ENCODE measurements at regions not wholly inside any gene's neighbourhood (a gene's known extent, or its start where the extent isn't known, plus 50 kb on each side); places are given as distances from the start of the nearest gene placed in this dataset.
"Not testable (repeated sequence)": the region's sequence is repeated elsewhere in the genome, so short reads cannot be mapped to it uniquely, and the experiment has no call there.

GRCh38 chr22:22164541-22165272 is 79.9 kb upstream of the VPREB1 start:
- CTCF ChIA-PET: interaction anchor here (0.7 kb wide), 1 partner anchor 715 kb away, joined by 3 read pairs; no protein-coding TSS in a partner anchor
- POLR2A ChIA-PET: no interaction called here
- intact Hi-C loops (cut with micrococcal nuclease): no loop called here
- H3K4me1 Mint-ChIP-seq (ENCODE audit: insufficient read depth, unreplicated experiment): no peaks in the 10 kb centered on the region
- no peak overlapping the region for H3K4me3 Mint-ChIP-seq (ENCODE audit: unreplicated experiment)
- no peaks in the 10 kb centered on the region for H3K36me3 Mint-ChIP-seq (ENCODE audit: insufficient read depth, unreplicated experiment)
- BruUV-seq (replicated peaks): no TSS peak
- H3K9me3 Mint-ChIP-seq (ENCODE audit: unreplicated experiment): no peaks in the 10 kb centered on the region
- H3K27me3 Mint-ChIP-seq (ENCODE audit: insufficient read depth, unreplicated experiment): peaks cover 75% of the 10 kb centered on the region
- TF ChIP-seq CTCF (IDR thresholded peaks at IDR 0.05; ENCODE audit: unreplicated experiment): no peak
- DNase-seq (ENCODE audit: unreplicated experiment): no peak
- H3K27ac Mint-ChIP-seq (ENCODE audit: low read depth, unreplicated experiment): no peak overlapping the region

- Mint-ChIP-seq H3K4me3 (ENCODE audit: unreplicated experiment) (no peak overlapping the region), H3K27me3 (ENCODE audit: insufficient read depth, unreplicated experiment) (peaks cover 79% of the 10 kb centered on the region), H3K4me1 (ENCODE audit: insufficient read depth, unreplicated experiment) (no peaks in the 10 kb centered on the region), H3K27ac (ENCODE audit: low read depth, unreplicated experiment) (no peak overlapping the region), H3K9me3 (ENCODE audit: unreplicated experiment) (no peaks in the 10 kb centered on the region), H3K36me3 (ENCODE audit: insufficient read depth, unreplicated experiment) (no peaks in the 10 kb centered on the region)
- no peak for DNase-seq (ENCODE audit: unreplicated experiment)
- BruUV-seq (replicated peaks): no TSS peak
- intact Hi-C loops (cut with micrococcal nuclease): no loop called here
- ChIA-PET POLR2A (no interaction called here), CTCF (interaction anchor here (1.0 to 3.2 kb wide), 2 partner anchors 10 to 34 kb away, joined by 4 to 13 read pairs; no protein-coding TSS in a partner anchor)
- no peak for TF ChIP-seq CTCF (IDR thresholded peaks at IDR 0.05; ENCODE audit: unreplicated experiment)
These were observed 82.4 kb upstream of the VPREB1 start for GRCh38 chr22:22161924-22162851.

- CTCF ChIA-PET: interaction anchor here (3.2 kb wide), 1 partner anchor 35 kb away, joined by 13 read pairs; no protein-coding TSS in a partner anchor
- DNase-seq (ENCODE audit: unreplicated experiment); H3K36me3 Mint-ChIP-seq (ENCODE audit: insufficient read depth, unreplicated experiment); intact Hi-C loops (cut with micrococcal nuclease); H3K4me1 Mint-ChIP-seq (ENCODE audit: insufficient read depth, unreplicated experiment); H3K4me3 Mint-ChIP-seq (ENCODE audit: unreplicated experiment); H3K27ac Mint-ChIP-seq (ENCODE audit: low read depth, unreplicated experiment); H3K9me3 Mint-ChIP-seq (ENCODE audit: unreplicated experiment); BruUV-seq (replicated peaks); POLR2A ChIA-PET: not testable (repeated sequence)
- peaks cover 65% of the 10 kb centered on the region for H3K27me3 Mint-ChIP-seq (ENCODE audit: insufficient read depth, unreplicated experiment)
These were observed 83.8 kb upstream of the VPREB1 start for GRCh38 chr22:22160768-22161167.

- TF ChIP-seq CTCF (IDR thresholded peaks at IDR 0.05; ENCODE audit: unreplicated experiment): no peak
- H3K4me3 Mint-ChIP-seq (ENCODE audit: unreplicated experiment): no peak overlapping the region
- no peak overlapping the region for H3K27ac Mint-ChIP-seq (ENCODE audit: low read depth, unreplicated experiment)
- no peaks in the 10 kb centered on the region for H3K9me3 Mint-ChIP-seq (ENCODE audit: unreplicated experiment)
- H3K36me3 Mint-ChIP-seq (ENCODE audit: insufficient read depth, unreplicated experiment): no peaks in the 10 kb centered on the region
- ChIA-PET CTCF (interaction anchor here (0.6 to 2.3 kb wide), 3 partner anchors 12 to 1264 kb away, joined by 3 to 10 read pairs (median 4); no protein-coding TSS in a partner anchor), POLR2A (no interaction called here)
- no TSS peak for BruUV-seq (replicated peaks)
- no peaks in the 10 kb centered on the region for H3K4me1 Mint-ChIP-seq (ENCODE audit: insufficient read depth, unreplicated experiment)
- H3K27me3 Mint-ChIP-seq (ENCODE audit: insufficient read depth, unreplicated experiment): peaks cover 51% of the 10 kb centered on the region
- no peak for DNase-seq (ENCODE audit: unreplicated experiment)
- intact Hi-C loops (cut with micrococcal nuclease): no loop called here
These were observed 85.2 kb upstream of the VPREB1 start for GRCh38 chr22:22159384-22159783.

Data from MCF 10A (cell line).